ENCODE measurements at regions not wholly inside any gene's neighbourhood (a gene's known extent, or its start where the extent isn't known, plus 50 kb on each side); places are given as distances from the start of the nearest gene placed in this dataset.

DNA sequence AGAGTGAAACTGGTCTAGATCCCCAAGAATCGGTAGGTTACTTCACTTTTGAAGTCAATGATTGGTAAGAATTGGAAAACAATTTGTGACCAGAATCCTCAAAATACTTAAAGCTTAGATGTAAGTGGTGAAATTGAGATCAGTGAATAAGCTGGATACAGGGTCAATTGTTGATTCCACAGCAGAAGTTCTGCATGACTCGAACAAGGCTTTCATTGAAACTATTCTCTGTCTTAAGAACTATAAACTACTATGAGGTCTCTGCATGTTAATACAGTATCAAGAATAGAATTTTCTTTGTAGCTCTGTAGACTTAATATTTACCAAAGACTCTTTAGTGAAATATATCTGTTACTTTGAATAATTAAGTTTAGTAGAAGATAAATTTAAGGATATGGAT lies 324.2 kb upstream of the FIGN start:
- Histone ChIP-seq H3K27me3 (ENCODE audit: control insufficient read depth, insufficient read depth, low read length, poor library complexity, severe bottlenecking) (no peaks in the 10 kb centered on the region), H3K27ac (ENCODE audit: low read depth, low read length) (no peak overlapping the region), H3K4me1 (ENCODE audit: control insufficient read depth, insufficient read depth, low read length) (no peaks in the 10 kb centered on the region), H3K9me3 (ENCODE audit: control insufficient read depth, low read length) (no peaks in the 10 kb centered on the region), H3K9ac (ENCODE audit: extremely low read depth, low read length, poor library complexity, severe bottlenecking) (no peak overlapping the region), H3K36me3 (ENCODE audit: control insufficient read depth, insufficient read depth, low read length) (no peaks in the 10 kb centered on the region), H3K4me3 (ENCODE audit: low read length) (no peak overlapping the region)
- no peak for TF ChIP-seq CTCF (conservative IDR thresholded peaks at IDR 0.05)
- Mint-ChIP-seq H3K27ac (no peak overlapping the region), H3K9me3 (no peaks in the 10 kb centered on the region), H3K36me3 (ENCODE audit: low read depth) (no peaks in the 10 kb centered on the region), H3K4me3 (no peak overlapping the region), H3K4me1 (no peaks in the 10 kb centered on the region), H3K27me3 (ENCODE audit: insufficient read depth) (no peaks in the 10 kb centered on the region)
- 89 to 100% methylated on average over 2 of the region's 2 CpGs for WGBS, 2 experiments (ENCODE audit: insufficient coverage in 1 of 2, insufficient read length in 1 of 2)
- DNase-seq, result no peak

GRCh38 chr2:164055623-164056022 lies 319.8 kb upstream of the FIGN start:
- Histone ChIP-seq H3K27me3 (ENCODE audit: control insufficient read depth, insufficient read depth, low read length, poor library complexity, severe bottlenecking) (no peaks in the 10 kb centered on the region), H3K9ac (ENCODE audit: extremely low read depth, low read length, poor library complexity, severe bottlenecking) (no peak overlapping the region), H3K4me1 (ENCODE audit: control insufficient read depth, insufficient read depth, low read length) (no peaks in the 10 kb centered on the region), H3K4me3 (ENCODE audit: low read length) (no peak overlapping the region), H3K27ac (ENCODE audit: low read depth, low read length) (no peak overlapping the region), H3K36me3 (ENCODE audit: control insufficient read depth, insufficient read depth, low read length) (no peaks in the 10 kb centered on the region), H3K9me3 (ENCODE audit: control insufficient read depth, low read length) (no peaks in the 10 kb centered on the region)
- WGBS, 2 experiments (ENCODE audit: insufficient coverage in 1 of 2, insufficient read length in 1 of 2), result 86% methylated on average over 2 of the region's 2 CpGs; no CpG with 5 or more reads in 1 of the 2 experiments
- Mint-ChIP-seq H3K36me3 (ENCODE audit: low read depth) (no peaks in the 10 kb centered on the region), H3K9me3 (no peaks in the 10 kb centered on the region), H3K4me1 (peaks cover 5% of the 10 kb centered on the region), H3K27ac (no peak overlapping the region), H3K4me3 (no peak overlapping the region), H3K27me3 (ENCODE audit: insufficient read depth) (no peaks in the 10 kb centered on the region)
- TF ChIP-seq CTCF (conservative IDR thresholded peaks at IDR 0.05), result no peak
- DNase-seq, result no peak

DNA sequence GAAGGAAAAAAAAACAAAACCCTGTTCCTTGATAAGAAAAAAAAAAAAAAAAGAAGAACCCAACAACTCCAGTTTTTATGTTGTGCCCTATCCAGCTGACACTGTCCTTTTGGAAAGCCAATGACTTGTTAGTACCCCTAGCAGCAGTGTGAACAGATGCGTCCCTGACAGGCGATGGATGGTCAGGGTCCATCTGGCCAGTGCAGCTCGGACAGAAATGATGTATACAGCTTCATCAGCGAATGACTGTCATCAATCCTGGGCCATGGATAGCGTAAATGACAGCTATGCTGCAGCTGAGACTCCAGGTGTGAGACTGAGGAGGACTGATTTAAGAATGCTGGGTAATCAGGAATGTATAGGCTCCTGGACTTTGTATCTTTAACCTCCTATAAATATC lies 318.8 kb upstream of the FIGN start:
- H3K27me3 Mint-ChIP-seq (ENCODE audit: insufficient read depth), result no peaks in the 10 kb centered on the region
- no peaks in the 10 kb centered on the region for H3K9me3 Mint-ChIP-seq
- H3K27me3 ChIP-seq (ENCODE audit: control insufficient read depth, insufficient read depth, low read length, poor library complexity, severe bottlenecking), result no peaks in the 10 kb centered on the region
- TF ChIP-seq CTCF (conservative IDR thresholded peaks at IDR 0.05), result no peak
- no peak for DNase-seq
- H3K36me3 ChIP-seq (ENCODE audit: control insufficient read depth, insufficient read depth, low read length), result no peaks in the 10 kb centered on the region
- no peaks in the 10 kb centered on the region for H3K4me1 ChIP-seq (ENCODE audit: control insufficient read depth, insufficient read depth, low read length)
- H3K27ac Mint-ChIP-seq, result no peak overlapping the region
- no peak overlapping the region for H3K27ac ChIP-seq (ENCODE audit: low read depth, low read length)
- peaks cover 5% of the 10 kb centered on the region for H3K4me1 Mint-ChIP-seq
- H3K9me3 ChIP-seq (ENCODE audit: control insufficient read depth, low read length), result no peaks in the 10 kb centered on the region
- no peak overlapping the region for H3K9ac ChIP-seq (ENCODE audit: extremely low read depth, low read length, poor library complexity, severe bottlenecking)
- H3K4me3 Mint-ChIP-seq, result no peak overlapping the region
- no peak overlapping the region for H3K4me3 ChIP-seq (ENCODE audit: low read length)
- H3K36me3 Mint-ChIP-seq (ENCODE audit: low read depth), result no peaks in the 10 kb centered on the region
- 91 to 95% methylated on average over 4 to 5 of the region's 5 CpGs for WGBS, 2 experiments (ENCODE audit: insufficient coverage in 1 of 2, insufficient read length in 1 of 2)

All from endodermal cell (in vitro differentiated cells).